SW480 (cell line): ENCODE measurements at regions not wholly inside any gene's neighbourhood (a gene's known extent, or its start where the extent isn't known, plus 50 kb on each side); places are given as distances from the start of the nearest gene placed in this dataset.

Experiments used
- DNase-seq: peaks from one replicate; pipeline ENCODE4 v3.0.0-alpha.2; 2016; ENCODE audit warnings: low spot score

GRCh38 chr4:32987111-32987510 lies 2266.9 kb downstream of the PCDH7 start:
- no peak for DNase-seq

GRCh38 chr4:32988165-32988811 lies 2268.1 kb downstream of the PCDH7 start:
- DNase-seq, result no peak

- DNase-seq, result no peak
These were observed 2271.5 kb downstream of the PCDH7 start for GRCh38 chr4:32991663-32992062.

- no peak for DNase-seq
These were observed 2275.1 kb downstream of the PCDH7 start for GRCh38 chr4:32994981-32995881.

- no peak for DNase-seq
These were observed 2293.1 kb downstream of the PCDH7 start for GRCh38 chr4:33013282-33013681.

- no peak for DNase-seq
These were observed 2305.1 kb downstream of the PCDH7 start for GRCh38 chr4:33025236-33025635.

- DNase-seq, result no peak
These were observed 2309.8 kb downstream of the PCDH7 start for GRCh38 chr4:33029976-33030375.

- no peak for DNase-seq
These were observed 2311.2 kb downstream of the PCDH7 start for GRCh38 chr4:33031328-33031727.

- DNase-seq, result no peak
These were observed 2317.3 kb downstream of the PCDH7 start for GRCh38 chr4:33037464-33037863.

GRCh38 chr4:33045334-33045733 lies 2325.2 kb downstream of the PCDH7 start:
- DNase-seq, result no peak

GRCh38 chr4:33052241-33052640 lies 2332.1 kb downstream of the PCDH7 start:
- no peak for DNase-seq

- DNase-seq, result no peak
These were observed 2334.0 kb downstream of the PCDH7 start for GRCh38 chr4:33054161-33054560.

GRCh38 chr4:33054656-33055196 lies 2334.6 kb downstream of the PCDH7 start:
- no peak for DNase-seq

- DNase-seq, result no peak
These were observed 2337.6 kb downstream of the PCDH7 start for GRCh38 chr4:33057736-33058135.

GRCh38 chr4:33058998-33059397 lies 2338.8 kb downstream of the PCDH7 start:
- no peak for DNase-seq

- peak; percentile 40 for DNase-seq
These were observed 2340.7 kb downstream of the PCDH7 start for GRCh38 chr4:33060674-33061542.

GRCh38 chr4:33061727-33062126 lies 2341.6 kb downstream of the PCDH7 start:
- DNase-seq, result no peak

- no peak for DNase-seq
These were observed 2342.1 kb downstream of the PCDH7 start for GRCh38 chr4:33062155-33062806.

GRCh38 chr4:33063241-33063640 lies 2343.1 kb downstream of the PCDH7 start:
- DNase-seq, result no peak

- DNase-seq, result no peak
These were observed 2344.1 kb downstream of the PCDH7 start for GRCh38 chr4:33064238-33064637.

- DNase-seq, result no peak
These were observed 2345.6 kb downstream of the PCDH7 start for GRCh38 chr4:33065749-33066148.

GRCh38 chr4:33067221-33067620 lies 2347.1 kb downstream of the PCDH7 start:
- DNase-seq, result no peak
